B cell (primary cell): ENCODE measurements at regions not wholly inside any gene's neighbourhood (a gene's known extent, or its start where the extent isn't known, plus 50 kb on each side); places are given as distances from the start of the nearest gene placed in this dataset.

Source experiments
- EZH2 ChIP-seq: IDR thresholded peaks from 2 replicates; pipeline ENCODE4 v1.6.1; 2012; ENCODE audit warnings: borderline replicate concordance, low read depth, mild to moderate bottlenecking, moderate library complexity, low read length; ENCODE audit not compliant: insufficient read depth, poor library complexity, severe bottlenecking
- TF ChIP-seq, protein P1 (sequence below): fragments of 200-600 bp; IDR thresholded peaks from one replicate; pipeline ENCODE4 v1.8.0; 2022; ENCODE audit warnings: antibody characterized with exemption, mild to moderate bottlenecking

DNA sequence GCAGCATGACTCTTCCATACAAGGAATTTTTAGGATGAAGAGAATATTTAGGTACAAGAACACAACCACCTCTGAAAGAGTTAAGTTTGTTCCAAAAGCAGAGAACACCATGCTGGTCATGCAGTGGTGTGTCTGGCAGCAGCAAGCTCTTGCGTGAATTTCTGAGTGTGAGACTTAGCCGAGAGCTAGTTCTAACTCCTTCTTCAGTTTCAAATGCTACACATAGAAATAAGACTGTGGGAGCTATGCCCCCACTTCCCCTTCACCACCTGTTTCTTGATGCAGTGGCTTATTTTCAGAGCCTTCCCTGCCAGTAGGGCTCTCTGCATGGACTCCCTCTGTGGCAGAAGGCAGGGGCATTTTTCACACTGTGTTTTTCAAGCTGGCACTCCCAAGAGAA is 122.9 kb upstream of the ZNF366 start:
- TF ChIP-seq, protein P1, sequence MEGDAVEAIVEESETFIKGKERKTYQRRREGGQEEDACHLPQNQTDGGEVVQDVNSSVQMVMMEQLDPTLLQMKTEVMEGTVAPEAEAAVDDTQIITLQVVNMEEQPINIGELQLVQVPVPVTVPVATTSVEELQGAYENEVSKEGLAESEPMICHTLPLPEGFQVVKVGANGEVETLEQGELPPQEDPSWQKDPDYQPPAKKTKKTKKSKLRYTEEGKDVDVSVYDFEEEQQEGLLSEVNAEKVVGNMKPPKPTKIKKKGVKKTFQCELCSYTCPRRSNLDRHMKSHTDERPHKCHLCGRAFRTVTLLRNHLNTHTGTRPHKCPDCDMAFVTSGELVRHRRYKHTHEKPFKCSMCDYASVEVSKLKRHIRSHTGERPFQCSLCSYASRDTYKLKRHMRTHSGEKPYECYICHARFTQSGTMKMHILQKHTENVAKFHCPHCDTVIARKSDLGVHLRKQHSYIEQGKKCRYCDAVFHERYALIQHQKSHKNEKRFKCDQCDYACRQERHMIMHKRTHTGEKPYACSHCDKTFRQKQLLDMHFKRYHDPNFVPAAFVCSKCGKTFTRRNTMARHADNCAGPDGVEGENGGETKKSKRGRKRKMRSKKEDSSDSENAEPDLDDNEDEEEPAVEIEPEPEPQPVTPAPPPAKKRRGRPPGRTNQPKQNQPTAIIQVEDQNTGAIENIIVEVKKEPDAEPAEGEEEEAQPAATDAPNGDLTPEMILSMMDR: no peak
- TF ChIP-seq EZH2: no peak
